ENCODE measurements at regions not wholly inside any gene's neighbourhood (a gene's known extent, or its start where the extent isn't known, plus 50 kb on each side); places are given as distances from the start of the nearest gene placed in this dataset.

DNA sequence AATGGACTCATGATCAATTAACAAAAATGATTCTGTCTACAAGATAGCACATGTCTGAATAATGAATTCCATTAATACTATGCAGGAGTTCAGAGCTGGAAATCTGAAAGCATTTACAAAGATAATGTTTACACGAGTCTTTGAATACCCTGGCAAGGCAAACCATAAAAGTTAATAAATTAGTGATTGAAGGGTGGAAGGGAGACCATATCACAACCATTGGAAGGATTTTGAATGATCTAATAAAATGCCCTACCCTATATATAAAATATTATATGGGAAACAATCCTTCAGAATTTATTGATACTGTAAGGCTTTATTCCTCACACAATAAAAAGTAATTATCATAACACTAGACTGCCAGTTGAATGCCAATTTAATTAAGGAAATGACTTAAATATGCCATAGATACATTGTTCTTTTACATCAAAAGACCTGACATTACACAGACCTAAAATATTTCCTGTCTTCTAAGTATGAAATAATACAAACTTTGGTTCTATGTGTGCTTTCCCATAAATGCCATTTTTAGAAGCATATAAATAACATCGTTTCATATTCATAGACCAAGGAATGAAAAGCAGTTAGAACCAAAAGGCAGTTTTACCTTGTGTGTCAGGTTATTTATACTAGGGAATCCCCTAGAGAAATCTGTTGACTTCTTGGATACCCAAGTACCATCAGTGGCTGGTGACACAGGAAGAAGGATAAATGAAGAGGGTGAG is 249.2 kb upstream of the MARCKS start:
- TF ChIP-seq CTCF (IDR thresholded peaks at IDR 0.05; ENCODE audit: insufficient read depth, low read depth, low read length) = no peak
- DNase-seq (ENCODE audit: low read depth) = no peak
- H3K4me3 ChIP-seq (ENCODE audit: low read depth, low read length) = no peak overlapping the region

DNA sequence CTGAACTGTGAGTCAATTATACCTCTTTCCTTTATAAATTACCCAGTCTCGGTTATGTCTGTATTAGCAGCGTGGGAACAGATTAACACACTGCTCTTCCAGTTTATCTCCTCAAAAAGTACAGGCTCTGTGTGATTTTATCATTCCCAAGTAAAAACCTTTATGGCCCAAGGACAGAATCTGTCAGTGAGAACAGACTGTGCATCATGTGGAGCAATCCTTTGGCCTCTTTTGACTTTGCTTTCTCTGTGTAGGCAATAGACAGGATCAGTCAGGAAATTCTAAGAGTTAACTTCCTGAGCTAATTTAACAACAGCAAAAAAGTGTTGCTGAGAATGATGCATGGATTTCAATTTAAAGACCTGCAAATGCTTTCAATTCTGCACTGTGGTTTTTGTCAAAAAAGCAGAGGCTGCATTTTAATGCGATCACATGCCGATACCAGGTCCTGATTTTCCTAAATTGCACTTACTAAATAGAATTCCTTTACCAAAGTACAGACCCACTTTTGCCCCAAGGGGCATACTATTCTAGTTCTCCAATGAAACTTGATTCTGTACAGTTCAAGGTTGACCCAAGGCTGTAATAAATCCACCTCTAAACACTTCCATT is 246.7 kb upstream of the MARCKS start:
- no peak for DNase-seq (ENCODE audit: low read depth)
- no peak for TF ChIP-seq CTCF (IDR thresholded peaks at IDR 0.05; ENCODE audit: insufficient read depth, low read depth, low read length)
- no peak overlapping the region for H3K4me3 ChIP-seq (ENCODE audit: low read depth, low read length)

GRCh38 chr6:113616701-113617274 is 240.4 kb upstream of the MARCKS start:
- H3K4me3 ChIP-seq (ENCODE audit: low read depth, low read length) = no peak overlapping the region
- no peak for DNase-seq (ENCODE audit: low read depth)
- TF ChIP-seq CTCF (IDR thresholded peaks at IDR 0.05; ENCODE audit: insufficient read depth, low read depth, low read length) = no peak

DNA sequence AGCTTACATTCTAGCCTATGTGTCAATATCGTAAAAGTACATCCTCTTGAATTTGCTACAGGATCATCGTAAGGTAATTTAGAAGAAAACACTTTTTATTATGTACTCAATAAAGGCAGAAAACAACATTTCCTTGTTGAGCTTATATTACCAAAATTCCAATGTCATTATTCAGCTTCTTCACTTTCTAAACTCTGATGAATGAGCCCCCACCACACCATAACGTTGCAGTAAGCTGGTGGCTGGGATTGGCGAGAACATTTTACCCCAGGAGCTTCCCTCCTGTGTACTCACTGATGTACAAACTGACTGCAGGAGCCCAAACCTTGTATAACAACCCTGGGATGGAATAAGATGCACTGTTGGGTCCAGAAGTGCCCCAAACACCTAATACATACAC is 238.1 kb upstream of the MARCKS start:
- TF ChIP-seq CTCF (IDR thresholded peaks at IDR 0.05; ENCODE audit: insufficient read depth, low read depth, low read length) = no peak
- no peak overlapping the region for H3K4me3 ChIP-seq (ENCODE audit: low read depth, low read length)
- no peak for DNase-seq (ENCODE audit: low read depth)

- TF ChIP-seq CTCF (IDR thresholded peaks at IDR 0.05; ENCODE audit: insufficient read depth, low read depth, low read length) = no peak
Measured at GRCh38 chr6:113620386-113620785, 236.8 kb upstream of the MARCKS start.

GRCh38 chr6:113622254-113622653 is 234.9 kb upstream of the MARCKS start:
- TF ChIP-seq CTCF (IDR thresholded peaks at IDR 0.05; ENCODE audit: insufficient read depth, low read depth, low read length) = no peak
- no peak for DNase-seq (ENCODE audit: low read depth)
- no peak overlapping the region for H3K4me3 ChIP-seq (ENCODE audit: low read depth, low read length)

More at GRCh38 chr6:113620386-113620785, 236.8 kb upstream of the MARCKS start:
- no peak overlapping the region for H3K4me3 ChIP-seq (ENCODE audit: low read depth, low read length)
- DNase-seq (ENCODE audit: low read depth) = no peak

All from fibroblast of villous mesenchyme (primary cell).